COLO668 (cell line): ENCODE measurements at regions not wholly inside any gene's neighbourhood (a gene's known extent, or its start where the extent isn't known, plus 50 kb on each side); places are given as distances from the start of the nearest gene placed in this dataset.

ENCODE experiments used
- DNase-seq: peaks from one replicate; lab custom pipeline; 2025; ENCODE audit not compliant: unreplicated experiment; lab: John Stamatoyannopoulos, UW

GRCh38 chr14:56918849-56919574 lies 108.7 kb upstream of the OTX2 start:
- no peak for DNase-seq

- DNase-seq: no peak
Observed at GRCh38 chr14:56905282-56905681, 95.0 kb upstream of the OTX2 start.

DNA sequence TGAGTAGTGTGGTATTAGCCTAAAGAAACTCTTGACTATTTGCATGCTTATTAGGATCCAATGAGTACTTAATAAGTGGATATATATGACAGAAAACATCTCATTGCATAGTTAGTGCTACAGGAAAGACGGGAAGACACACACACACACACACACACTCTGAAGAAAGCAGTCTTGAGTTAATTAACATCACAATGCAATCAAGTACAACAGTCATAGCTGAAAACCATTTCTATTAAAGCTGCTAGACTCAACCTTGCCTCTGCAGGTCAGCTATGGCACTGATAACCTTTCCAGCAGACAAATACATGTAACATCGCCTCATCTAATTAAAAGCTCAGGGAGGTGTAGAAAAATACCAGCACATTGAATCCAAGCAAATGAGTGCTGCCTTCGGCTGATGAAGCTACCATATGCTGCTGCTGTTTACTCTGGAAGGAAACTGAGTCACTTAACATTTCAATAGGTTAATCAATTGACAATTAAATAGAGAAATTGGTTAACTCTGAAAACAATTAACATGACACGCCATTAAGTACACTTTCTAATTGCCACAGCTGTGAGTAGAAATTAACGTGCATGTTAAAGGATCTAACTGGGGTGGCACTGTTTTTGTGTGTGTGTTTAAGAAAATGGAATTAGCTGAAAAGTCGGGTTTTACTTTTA lies 93.2 kb upstream of the OTX2 start:
- DNase-seq: no peak

GRCh38 chr14:56902385-56902784 lies 92.1 kb upstream of the OTX2 start:
- no peak for DNase-seq

DNA sequence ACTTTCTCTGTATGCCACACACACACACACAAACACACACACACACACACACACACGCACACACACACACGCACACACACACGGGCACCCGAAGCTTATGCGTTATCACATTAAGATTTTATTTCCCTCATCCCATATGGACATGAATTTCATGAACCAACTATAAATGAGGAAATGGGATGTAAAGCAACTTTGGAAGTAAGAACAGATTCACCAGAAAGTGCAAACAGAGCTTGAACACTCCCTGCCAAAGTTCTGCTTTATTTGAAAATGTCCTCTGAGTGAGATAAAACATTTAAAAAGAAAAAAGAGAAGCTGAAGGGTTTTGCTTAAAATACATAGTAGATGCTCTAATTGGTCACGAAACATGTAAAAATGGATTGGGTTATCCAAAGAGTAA lies 90.4 kb upstream of the OTX2 start:
- no peak for DNase-seq

DNA sequence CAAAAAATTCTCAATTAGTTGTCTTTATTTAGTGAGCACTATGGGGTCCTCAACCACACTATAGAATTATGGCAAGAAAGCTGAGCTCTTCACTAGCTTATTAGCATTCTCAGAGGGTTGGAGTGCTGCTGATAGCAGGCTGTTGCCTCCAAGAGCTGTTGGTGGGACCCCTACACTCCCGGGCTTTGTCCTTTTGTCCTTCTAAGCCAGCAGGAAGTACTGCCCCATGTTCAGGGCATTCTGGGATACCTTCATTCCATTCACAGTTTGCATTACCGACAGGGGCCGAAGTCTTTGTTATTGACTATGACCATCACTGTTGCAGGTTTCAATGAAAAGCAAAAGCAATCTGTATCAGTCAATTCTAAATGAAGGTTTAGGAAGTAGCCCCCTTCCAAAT lies 89.5 kb upstream of the OTX2 start:
- DNase-seq: no peak

DNA sequence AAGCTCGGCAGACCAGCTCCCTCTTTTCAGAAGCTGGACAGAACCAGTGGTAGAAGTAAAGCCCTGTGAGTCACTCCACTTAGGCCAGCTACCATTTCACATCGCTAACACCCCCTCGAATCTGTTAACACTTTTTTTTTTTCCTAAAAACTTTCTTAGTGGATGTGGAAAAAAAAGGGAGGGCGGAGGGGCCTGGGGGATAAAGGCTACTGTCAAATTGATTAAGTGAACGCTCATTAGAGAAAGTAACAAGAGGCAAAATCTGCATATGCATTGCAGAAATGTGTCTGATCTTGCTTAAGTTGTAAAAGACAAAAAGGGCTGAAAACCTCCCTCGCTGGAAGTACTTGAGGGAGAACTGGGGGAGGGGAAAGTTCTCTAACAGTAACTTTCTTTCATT lies 86.6 kb upstream of the OTX2 start:
- DNase-seq: no peak

DNA sequence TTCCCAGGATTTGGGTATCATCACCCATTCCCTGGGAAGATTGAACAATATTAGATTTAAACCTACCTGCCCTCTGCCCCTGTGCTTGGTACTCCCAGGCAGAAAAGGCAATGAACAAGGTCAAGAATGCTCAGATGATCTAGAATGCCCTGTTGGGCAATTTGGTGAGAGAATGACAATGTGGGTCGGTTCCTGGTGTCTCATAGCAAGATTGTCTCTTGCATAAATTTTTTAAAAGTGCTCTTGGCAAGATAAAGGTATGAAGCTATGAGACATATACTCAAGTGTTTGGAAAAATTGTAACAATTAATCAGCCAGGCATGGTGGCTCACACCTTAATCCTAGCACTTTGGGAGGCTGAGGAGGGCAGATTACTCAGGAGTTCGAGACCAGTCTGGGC lies 86.0 kb upstream of the OTX2 start:
- no peak for DNase-seq

DNA sequence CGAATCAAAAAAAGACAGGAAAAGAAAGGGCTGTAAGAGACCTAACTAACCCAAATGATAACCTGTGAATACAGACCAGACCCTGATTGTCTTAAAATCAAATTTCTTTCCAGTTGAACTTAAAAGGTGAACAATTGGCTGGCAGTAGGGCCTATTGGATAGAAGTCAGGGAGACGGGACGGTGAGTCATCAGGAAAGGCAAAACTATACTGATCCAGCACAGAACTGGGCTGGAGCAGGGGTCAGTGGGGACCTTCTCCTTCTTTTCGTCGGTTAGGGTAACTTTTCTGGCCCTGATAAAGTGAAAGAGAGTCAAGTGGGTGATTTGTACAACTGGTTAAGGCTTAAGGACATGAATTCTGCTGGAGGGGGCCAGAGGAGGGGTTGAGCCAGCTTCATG lies 84.9 kb upstream of the OTX2 start:
- DNase-seq: no peak

DNA sequence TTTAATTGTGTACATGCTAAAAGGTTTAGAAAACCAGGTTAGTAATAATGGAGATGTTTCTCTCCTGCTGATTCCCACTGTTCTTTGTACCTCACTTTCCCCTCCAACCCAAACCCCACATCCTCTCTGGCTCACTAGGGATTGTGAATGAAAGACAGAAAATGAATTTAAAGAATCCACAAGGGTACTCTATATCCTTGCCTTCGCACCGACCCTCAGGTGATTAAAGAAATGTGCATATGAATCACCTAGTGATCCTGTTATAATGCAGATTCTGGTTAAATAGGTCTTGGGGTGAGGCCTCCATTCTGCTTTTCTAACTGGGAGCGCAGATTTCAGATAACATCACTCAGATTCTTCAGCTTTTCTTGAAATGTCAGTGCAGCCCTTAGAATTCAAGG lies 84.3 kb upstream of the OTX2 start:
- DNase-seq: no peak

DNA sequence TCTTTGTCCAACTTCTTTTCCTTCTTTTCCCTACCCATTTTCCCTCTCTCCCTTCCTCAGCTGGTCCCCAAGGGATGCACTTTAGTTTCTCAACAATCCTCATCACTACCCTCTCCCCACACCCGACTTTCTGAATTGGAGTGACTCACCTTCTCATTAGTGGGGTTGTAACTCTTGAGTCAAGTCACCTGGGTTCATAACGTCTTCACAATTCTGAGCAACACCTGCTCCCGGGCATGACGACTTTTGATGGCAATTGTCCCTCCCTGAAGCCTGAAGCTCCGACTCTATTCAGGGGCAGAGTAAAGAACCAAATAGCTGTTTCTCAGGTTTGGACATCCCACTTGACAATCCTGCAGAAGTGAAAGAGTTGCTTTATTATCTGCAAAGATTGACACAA lies 82.7 kb upstream of the OTX2 start:
- no peak for DNase-seq

GRCh38 chr14:56891226-56891625 lies 80.9 kb upstream of the OTX2 start:
- DNase-seq: no peak

GRCh38 chr14:56889705-56890104 lies 79.4 kb upstream of the OTX2 start:
- DNase-seq: no peak

DNA sequence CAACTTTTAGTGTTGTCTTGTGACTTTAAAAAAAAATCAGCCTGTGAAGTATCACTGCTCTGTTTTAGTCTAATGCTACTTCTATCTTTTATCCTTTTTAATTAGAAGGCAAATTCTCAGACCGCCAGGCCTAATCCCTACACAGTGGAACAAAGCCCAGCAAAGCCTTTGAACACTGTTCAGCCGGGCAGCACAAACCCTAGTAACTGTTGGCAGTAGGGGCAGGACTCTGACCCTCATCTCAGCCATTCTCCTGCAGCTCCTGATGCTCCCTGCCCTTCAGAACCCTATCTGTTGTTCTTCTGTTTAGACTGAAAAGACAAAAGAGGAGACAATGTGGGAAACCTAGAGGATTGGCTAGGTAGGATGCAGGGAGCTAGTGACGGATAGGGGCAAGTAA lies 78.0 kb upstream of the OTX2 start:
- DNase-seq: no peak

DNA sequence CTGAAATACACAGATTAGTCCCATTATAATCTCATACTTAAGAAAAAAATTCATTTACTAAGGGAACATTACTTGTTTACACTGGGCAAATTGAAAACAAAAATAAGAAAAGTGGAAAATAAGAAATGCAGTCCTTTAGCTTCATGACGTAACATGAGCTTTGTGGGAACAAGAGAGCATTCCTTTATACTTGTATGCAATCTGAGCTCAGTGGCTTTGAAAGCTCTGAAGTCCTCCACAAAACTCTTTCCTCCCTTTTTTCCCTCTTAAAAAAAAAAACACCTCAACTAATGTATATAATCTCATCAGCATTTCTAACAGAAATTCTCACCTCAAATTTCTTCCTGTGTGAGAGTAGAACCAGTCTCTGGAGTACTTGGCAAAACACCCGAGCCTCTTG lies 76.9 kb upstream of the OTX2 start:
- DNase-seq: no peak

GRCh38 chr14:56886471-56887062 lies 76.3 kb upstream of the OTX2 start:
- no peak for DNase-seq

- DNase-seq: no peak
Observed at GRCh38 chr14:56885825-56886224, 75.5 kb upstream of the OTX2 start.

DNA sequence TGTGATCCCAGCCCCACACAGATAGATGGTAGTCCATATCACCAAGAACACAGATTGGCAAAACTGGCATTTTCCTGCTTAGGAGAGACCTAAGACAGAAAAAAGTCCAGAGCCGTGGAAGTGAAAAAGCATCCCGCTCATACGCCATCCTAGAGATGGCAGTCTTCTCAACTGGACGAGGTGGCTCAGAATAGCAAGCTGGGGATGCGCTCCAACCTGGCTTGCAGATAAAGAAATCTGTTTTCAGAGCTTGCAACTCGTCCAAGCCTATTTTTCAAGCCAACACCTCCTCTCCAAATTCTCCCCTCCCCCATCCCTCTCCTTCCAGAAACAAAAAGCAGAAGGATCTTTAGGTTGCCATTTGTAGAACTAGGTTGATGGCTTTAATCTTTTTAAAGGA lies 74.3 kb upstream of the OTX2 start:
- no peak for DNase-seq

GRCh38 chr14:56881181-56881580 lies 70.9 kb upstream of the OTX2 start:
- DNase-seq: no peak

GRCh38 chr14:56878766-56879165 lies 68.5 kb upstream of the OTX2 start:
- DNase-seq: no peak

DNA sequence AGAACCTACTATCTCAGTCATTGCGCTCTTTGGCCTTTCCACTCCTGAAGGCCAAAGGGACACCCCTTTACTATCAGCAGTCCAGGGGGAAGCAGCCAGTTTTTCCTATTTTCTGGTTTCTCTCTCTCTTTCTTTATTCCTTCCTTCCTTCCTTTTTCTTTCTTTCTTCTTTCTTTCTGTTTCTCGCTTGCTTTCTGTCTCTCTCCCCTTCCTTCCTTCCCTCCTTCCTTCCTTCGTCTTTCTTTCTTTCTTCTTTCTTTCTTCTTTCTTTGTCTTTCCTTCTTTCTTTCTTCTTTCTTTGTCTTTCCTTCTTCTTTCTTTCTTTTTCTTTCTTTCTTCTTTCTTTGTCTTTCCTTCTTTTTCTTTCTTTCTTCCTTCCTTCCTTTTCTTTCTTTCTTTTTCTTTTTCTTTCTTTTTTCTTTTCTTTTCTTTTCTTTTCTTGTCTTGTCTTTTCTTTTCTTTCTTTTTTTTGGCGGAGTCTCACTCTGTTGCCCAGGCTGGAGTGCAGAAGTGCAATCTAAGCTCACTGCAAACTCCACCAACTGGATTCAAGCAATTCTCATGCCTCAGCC lies 64.9 kb upstream of the OTX2 start:
- DNase-seq: no peak

DNA sequence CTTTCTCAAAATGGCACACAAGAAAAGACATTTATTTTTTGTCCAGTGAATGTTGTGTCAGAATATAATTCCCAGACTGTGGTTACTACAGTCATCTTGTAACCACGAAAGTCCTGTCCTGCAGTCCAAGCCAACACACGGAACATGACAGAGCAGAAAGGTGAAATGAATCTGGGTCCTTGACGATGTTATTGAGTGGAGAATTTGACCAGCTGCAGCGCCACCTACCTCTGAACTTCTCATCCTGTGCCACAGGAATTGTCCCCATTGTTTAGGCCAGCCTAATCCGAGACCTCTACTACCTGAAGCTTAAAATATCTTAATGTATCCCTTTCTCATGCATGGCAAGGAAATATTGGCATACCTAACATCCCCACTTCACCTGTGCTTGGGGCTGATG lies 64.1 kb upstream of the OTX2 start:
- DNase-seq: peak; percentile 56
